NCI-H2196 (cell line): ENCODE measurements at regions not wholly inside any gene's neighbourhood (a gene's known extent, or its start where the extent isn't known, plus 50 kb on each side); places are given as distances from the start of the nearest gene placed in this dataset.
"Not testable (repeated sequence)": the region's sequence is repeated elsewhere in the genome, so short reads cannot be mapped to it uniquely, and the experiment has no call there.

Experiments used
- DNase-seq: peaks from one replicate; lab custom pipeline; 2025; ENCODE audit not compliant: unreplicated experiment; lab: John Stamatoyannopoulos, UW

DNA sequence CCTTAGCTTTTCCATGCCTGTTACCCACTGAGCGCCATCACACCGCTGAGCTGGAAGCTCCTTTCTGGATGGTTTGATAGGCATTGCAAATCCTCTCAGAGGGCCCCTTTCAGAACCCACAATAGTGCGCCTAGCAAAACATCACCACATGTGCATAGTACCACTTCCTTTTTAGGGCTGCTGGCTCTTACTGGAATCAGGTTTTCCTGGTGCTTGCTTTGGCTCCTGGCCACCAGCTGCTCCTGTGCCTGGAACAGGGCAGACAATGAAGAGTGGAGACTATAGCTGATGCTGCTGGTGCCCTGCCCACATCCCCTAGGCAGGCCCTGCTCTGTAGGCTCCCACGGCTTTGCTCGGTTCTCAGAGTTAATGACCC is 163.6 kb upstream of the SEMA6A start:
- DNase-seq = no peak

DNA sequence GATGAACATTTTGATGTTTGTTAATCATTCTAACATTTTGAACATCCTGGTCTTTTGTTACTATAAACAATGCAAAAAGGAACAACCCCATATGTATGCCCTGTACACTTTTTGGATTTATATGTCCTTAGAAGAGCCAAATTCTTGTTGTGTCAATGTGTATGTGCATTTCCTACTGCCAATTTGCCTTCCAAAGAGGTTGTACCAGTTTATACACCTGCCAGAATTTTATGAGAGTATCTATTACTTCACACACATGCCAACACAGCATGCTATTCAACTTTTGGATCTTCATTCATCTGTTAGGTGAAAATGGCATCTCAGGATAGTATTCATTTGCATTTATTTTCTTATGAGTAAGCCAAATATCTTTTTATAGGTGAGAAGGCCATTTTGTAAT is 162.0 kb upstream of the SEMA6A start:
- DNase-seq = no peak

DNA sequence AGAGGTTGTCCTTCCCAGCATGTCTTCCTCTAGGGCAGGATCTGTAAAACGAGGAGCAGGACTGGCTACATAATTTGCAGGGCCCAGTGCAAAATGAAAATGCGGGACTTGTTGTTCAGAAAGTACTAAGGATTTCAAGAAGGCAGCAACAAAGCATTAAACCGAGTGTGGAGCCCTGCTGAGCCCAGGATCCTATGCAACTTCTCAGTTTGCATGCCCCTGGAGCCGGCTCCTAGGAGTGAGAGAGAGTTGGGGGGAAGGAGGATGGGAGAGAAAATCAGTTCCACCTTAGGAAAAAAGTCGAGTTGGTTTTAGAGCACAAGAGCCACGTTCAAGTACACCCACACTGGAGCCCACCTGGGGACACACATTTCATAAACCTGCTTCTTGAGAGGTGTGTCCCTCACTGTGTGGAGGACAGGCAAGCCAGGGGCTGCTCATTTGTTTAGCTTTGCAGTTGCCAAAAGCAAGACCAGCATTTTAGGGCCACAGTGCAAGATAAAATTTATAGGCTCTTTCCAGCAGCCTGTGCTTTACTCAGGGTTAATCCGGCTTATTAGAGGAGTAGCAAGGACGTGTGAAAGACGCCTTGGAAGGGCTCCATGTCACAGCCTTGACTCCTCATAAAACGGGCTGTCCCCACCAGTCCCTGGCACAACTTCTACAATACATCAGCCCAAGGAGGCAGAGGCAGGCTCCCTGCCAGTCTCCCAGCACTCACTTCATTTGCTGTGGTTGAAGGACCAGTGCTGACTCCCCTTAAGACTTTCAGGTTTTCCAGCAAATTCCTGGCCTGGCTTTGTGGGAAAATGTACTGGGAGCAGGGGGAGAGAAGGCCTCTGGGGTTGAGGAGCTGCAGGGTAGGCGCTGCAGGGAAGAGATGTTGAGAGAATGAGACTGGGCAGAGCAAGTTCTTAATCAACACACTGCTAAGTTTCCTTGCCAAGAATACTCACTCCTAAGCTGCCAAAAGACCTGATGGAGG is 159.7 kb upstream of the SEMA6A start:
- no peak for DNase-seq

DNA sequence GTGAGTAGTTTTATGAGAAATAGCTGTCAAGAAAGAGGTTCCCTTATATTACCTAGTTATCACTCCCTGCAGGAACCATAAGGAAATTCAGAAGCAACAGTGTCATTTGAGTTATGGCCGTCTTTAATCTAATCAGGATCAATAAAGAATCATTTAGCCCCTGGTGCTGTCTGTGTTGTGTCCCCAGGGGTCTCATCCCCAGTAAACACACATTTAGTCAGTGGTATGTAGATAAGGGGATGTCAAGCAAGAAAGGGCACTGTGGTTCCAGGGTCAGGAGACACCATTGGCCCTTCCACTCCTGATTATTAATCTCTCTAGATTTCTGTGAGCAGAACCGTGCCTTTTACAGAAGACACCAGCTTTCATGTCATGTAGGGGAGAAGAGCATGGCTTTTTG is 158.0 kb upstream of the SEMA6A start:
- no peak for DNase-seq

DNA sequence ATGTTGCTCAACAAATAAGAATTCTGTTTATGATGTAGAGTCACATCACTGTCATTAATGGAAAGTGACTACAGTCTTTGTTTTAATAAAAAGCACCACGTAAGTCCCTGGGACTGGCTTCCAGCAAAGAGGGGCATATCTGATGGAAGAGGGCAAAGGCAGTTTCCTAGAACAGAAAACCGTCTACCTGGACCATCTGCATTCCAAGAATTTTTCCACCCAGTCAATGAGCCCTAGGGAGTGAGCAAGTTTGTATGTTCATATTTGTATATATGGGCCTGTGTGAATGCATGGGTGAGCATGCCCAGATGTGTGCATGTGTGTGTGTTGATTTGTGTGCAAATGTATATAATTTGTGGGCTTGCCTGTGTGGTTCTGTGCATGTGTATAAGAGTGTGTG is 156.8 kb upstream of the SEMA6A start:
- no peak for DNase-seq

DNA sequence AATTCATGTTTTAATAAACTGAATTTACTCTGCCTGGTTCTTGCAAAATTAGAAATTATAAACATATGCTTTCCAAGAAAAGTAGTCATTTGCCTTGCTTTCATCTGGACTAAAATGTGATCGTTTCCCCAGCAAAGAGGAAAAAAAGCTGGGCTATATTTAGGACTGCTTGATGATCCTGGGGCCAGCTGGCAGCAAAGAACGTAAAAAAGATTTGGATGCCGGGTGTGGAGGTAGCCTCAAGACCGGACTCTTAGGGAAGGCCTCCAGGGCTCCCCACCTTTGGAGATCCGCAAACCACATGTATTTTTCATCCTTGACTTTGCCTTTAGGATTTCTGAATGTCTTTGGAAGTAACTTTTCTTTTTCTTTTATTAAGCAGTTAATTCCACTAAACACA is 156.1 kb upstream of the SEMA6A start:
- no peak for DNase-seq

DNA sequence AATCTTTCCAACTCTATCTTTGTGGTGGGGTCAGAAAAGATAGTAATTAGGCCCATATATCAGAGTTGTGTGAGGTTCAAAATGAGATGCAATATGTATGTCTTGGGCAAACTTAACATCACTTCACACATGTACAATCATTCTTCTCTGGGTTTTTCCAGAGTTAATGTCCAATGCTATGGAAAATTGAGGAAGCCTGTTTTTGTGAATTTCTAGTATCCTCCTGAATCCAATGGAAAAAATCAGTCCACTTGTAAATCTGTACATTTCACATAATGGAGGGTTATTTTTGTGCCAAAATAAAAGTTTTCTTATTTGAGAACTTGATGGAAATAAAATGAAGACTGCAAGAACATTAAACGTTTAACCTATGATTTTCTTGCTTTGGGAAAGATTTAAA is 155.6 kb upstream of the SEMA6A start:
- no peak for DNase-seq

DNA sequence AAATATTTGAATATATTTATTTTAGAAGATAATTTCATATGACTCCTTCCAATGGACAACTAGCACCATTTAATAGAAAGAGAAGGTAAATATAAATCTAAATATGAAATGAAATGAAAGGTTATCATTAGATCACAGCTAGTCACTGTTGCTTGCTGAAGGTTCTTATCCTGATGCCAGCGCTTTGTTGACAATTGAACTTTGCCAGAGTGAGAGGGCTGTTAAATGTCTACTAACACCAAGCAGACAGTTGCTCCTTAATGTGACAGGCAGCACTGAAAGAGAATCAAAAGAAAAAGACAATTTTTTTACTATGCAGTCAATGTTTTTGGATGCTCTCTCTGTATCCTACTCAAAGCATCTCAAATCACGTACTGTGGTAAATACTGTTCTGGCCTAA is 152.6 kb upstream of the SEMA6A start:
- DNase-seq = no peak

DNA sequence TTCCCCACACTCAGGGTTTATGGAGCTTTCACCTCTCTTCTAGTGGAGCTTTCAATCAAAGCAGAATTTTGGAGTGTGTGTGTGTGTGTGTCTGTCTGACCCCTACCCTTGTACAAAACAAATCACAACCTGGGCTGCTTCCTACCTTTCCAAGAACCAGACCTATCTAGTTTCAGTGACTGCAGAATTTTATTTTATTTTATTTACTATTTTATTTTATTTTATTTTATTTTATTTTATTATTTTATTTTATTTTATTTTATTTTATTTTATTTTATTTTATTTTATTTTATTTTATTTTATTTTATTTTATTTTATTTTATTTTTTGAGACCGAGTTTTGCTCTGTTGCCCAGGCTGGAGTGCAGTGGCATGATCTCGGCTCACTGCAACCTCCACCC is 151.6 kb upstream of the SEMA6A start:
- not testable (repeated sequence) for DNase-seq

DNA sequence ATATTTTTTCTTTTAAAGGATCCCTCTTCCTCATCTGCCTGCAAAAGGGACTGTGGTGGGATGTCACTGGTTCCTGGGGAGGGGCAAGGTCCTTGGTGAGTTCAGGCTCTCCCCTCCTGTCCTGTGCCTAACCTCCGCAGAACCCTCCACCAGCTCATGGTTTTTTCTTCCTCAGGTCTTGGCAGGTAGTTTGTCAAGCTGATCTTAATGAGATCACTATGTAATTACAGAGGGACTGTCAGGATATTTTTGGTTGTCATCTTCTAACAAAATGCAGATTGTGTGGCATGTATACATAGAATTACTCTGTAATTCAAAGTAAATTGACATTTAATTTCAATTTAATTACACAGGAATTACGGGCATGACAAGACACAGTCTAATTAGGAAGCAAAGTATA is 150.3 kb upstream of the SEMA6A start:
- DNase-seq = no peak

DNA sequence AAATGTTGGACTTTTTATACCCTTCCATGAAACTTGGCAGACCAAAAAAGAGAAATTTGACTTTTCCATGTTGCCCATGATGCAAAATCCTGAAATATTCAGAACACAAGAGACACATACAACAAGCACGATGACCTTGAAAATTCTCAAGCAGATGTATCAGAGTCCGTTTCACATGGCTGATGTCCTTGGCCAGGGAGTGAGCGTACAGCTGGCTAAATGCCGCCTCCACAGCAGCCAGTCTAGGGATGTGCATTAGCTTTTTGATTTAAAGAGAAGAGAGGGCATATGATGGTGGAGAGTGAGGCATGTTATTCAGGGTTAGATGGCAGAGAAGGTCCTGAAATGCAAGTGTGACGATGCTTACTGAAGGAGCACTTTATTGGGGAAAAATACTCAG is 148.0 kb upstream of the SEMA6A start:
- DNase-seq = no peak

DNA sequence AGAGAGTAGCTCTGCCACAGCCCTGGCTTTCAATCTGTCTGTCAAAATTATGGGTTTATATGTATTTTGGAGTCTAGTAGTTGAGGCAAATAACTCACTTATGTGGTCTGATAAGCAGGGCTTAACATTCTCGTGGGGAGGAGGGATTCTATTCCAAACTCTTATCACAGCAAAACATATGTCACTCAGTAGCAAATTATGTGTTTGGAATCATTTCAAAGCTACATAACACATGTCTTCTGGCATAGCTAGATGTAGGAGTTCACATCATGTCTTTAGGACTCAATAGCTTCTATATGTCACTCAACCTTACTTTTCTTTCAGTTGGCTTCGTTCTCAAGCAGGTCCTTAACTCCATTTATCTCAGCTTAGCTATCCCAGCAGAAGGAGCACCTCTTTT is 144.5 kb upstream of the SEMA6A start:
- no peak for DNase-seq

DNA sequence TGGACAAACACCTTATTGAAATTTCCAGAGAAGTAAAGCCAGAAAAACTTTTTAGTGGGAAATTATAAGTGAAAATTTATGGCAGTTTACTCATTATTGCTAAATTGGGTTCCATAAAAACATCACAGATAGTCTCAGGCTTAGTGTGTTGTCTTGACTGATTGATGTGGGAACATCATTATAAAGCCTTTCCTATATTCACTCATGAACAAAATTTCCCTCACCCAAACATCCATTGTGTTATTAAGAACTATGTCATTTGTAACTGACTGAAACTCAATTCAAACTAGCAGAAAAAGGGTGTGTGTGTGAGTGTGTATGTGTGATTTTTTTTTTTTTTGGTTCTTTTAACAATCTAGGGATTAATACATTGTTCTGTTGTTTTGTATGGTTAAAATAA is 143.7 kb upstream of the SEMA6A start:
- DNase-seq = no peak

DNA sequence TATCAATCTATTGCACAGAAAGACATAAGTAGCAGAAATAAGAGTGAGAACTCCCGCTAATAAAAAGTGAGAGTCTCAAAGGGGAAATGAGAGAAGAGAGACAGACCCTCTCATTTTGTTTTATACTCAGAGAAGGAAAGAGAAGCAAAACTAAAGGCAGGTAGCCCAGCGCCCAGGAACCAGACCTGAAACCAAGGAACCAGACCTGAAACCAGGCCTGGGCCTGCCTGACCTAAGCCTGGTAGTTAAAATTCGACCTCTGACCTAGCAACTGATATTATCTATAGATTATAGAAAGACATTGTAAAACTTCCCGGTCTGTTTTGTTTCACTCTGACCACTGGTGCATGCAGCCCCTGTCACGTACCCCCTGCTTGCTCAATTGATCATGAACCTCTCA is 134.5 kb upstream of the SEMA6A start:
- no peak for DNase-seq

DNA sequence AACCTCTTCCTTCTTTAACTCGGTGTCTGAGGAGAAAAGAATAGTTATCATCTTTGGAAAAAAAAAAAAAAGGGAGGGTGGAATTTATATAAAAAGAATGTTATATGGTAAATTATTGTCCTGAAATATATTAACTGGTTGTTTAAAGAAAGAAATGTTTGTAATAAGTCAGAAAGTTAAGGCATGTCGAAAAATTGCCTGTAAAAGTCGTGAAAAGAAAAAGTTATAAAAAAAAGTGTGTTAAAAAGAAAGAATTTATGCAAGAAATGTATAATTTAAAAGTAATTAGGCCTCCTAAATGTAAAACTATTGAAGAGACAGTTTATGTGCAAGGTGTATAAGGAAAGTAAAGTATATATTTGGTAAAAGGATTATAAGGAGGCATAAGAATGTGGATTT is 130.5 kb upstream of the SEMA6A start:
- not testable (repeated sequence) for DNase-seq

DNA sequence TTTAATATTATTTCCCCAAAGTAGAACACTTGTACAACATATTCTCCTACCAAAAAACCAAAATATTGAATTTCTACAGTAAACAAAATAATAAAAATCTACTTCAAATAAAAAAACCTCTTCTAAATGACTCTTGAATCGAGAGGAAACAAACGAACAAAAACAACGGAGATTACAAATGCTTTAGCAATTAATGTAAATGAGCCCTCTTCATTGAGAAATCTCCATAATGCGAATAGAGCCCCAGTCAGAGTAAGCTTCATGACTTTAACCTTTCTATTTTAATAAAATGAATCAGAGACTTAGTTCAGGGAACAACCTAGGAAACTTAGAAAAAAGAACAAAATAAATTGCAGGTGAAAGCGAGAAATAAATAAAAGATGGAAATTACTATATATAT is 129.3 kb upstream of the SEMA6A start:
- no peak for DNase-seq

DNA sequence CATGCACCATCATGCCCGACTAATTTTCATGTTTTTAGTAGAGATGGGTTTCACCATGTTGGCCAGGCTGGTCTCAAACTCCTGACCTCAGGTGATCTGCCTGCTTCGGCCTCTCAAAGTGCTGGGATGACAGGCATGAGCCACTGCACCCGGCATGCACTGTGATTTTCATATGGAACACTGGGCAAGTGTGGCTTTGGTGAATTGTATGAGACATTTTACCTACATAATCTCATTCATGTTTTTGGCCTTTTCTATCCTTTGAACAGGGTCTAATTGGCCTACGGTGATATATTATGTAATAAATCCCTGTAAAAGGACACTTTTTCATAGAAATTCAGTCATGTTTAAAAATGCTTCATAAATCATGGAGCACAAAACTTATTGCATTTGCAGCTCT is 128.7 kb upstream of the SEMA6A start:
- DNase-seq = no peak

DNA sequence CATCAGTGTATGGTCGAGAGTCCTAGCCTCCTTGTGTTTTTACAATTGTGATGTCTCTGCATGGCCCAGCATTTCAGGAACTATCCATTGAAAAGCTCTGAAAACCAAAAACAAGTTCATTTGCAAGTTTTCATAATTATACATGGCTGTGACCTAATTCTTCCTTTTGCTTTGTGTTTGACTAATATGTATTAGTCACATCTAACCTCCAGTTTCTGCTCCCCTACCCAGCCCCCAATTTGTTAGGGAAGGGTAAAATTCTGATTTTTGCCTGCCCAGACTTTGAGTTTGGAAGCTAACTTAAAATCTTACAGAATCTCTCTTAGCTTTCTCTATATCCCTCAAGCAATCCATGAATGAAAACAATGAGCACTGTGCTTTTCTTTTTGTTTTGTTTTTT is 128.2 kb upstream of the SEMA6A start:
- no peak for DNase-seq

DNA sequence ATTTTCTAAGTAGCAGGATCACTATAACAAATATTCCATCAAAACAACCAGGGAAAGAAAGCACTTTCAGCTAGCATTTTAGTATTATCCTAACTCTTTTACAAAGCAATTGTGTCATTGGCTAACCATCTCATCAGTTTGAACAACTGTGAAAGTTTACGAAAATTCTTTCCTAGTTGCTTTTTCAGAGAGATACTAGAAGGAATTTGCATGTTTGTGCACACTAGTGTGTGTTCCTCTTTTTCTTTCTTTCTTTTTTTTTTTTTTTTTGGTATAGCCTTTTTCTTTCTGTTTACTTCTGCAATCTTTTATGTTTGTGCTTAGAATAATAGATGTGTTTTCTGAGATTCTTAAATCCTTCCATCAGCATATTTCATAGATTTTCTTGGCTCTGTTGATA is 124.7 kb upstream of the SEMA6A start:
- no peak for DNase-seq

DNA sequence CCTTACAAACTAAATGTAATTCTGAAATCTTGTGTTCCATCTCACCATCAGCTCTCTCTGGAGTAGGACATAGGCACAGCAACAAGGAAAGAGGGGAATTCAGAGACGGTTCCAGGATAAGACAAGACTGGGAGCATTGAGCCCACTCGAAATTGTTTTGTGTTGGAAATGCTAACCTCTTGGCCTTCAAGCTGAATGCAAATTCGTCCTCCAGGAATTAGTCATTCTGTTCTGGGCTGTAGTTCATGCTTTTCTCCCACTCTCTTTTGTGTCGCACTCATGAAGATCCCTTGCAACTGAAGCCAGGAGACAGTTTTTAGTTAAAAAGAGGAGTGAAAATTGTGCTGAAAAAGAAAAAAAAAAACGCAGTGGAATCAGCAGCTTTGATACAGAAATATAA is 121.7 kb upstream of the SEMA6A start:
- no peak for DNase-seq

DNA sequence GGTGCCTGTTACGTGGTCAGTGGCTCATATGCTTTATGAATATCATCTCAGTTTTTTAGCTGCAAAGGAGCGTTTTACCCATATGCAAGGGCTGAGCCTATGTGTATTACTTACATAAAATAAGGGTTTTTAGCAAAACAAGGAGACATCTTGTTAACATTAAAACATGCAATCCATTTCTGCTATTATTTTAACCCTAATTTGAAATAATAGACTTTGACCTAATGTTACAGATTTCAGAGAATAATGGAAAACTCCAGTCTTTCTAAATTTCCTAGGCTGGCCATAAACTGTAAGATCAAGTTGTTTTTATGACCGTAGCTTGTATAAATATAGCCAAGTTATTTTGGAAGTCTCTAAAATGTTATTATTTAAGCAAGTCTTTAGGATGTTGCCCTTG is 121.1 kb upstream of the SEMA6A start:
- DNase-seq = no peak

DNA sequence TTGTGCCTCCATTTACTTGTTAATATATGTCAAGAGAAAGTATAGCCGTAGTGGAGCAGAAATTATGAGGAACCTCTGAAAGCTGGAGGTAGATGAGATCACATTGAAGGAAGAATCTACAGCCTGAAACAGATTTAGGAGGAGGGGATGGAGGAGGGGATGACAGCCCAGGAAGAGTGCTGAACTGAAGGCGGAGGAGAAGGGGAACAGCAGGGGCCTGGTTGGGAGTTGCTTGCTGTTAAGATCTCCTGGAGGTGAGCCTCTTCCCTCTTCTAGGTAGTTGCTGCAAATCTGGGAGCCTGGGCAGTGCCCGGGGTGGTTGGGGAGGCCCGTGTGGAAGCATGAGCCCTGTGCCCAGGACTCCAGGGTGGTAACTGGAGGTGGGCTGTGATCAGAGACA is 111.8 kb upstream of the SEMA6A start:
- no peak for DNase-seq

DNA sequence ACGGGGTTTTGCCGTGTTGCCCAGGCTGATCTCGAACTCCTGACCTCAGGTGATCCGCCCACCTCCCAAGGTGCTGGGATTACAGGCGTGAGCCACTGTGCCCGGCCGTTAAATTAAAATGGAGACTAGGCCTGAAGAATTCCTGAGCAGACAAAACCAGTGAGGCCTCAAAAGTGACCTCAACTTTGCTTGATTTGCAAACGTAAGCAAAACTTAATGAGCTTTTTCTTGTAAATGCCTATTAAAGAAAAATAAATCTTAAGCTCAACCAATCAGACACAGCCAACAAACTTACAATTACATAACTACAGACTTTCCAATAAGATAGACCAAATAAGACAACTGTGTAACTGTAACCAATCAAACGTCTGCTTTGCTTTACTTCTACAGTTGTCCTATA is 111.3 kb upstream of the SEMA6A start:
- no peak for DNase-seq
